GM21529 (cell line): ENCODE measurements at regions not wholly inside any gene's neighbourhood (a gene's known extent, or its start where the extent isn't known, plus 50 kb on each side); places are given as distances from the start of the nearest gene placed in this dataset.
"Not testable (repeated sequence)": the region's sequence is repeated elsewhere in the genome, so short reads cannot be mapped to it uniquely, and the experiment has no call there.

Experiments
- ATAC-seq: cut with Tn5 transposase; IDR thresholded peaks from one replicate; pipeline ENCODE4 v1.9.1; 2021; ENCODE audit not compliant: unreplicated experiment

DNA sequence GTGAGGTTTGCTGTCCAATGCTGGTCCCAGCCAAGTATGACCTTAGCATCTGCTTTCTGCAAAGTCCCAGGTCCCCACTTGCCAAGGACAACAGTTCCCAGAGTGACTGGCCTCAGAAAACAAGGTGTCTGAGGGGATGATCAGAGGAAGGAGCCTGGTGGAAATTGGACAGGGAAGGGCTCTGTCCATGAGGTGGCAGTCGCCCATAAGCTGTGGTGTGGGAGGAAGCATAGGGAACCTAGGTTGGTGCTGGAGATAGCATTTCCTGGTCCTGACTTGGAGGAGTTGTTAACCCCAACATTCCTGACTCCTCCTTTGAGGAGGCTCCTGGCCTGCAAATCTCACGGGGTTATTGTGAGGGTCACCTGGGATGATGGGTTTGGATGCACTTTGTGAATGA is 77.8 kb downstream of the LIMS4 start:
- ATAC-seq: not testable (repeated sequence)

DNA sequence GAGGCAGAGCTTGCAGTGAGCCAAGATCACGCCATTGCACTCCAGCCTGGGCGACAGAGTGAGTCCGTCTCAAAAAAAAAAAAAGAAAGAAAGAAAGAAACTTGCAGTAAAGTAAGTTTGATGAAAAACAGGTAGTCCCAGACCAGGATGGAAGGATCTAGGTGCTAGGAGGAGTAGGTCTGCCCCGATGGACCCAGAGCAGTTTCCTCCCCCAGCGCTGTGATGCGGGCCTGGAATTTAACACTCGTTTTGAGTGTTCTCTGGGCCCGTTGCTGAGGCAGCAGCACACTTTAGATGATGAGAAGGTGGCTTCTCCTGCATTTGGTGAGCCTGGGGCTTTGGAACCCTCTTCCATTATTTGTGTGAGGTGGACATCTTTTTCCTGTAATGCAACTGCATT is 80.2 kb downstream of the LIMS4 start:
- ATAC-seq: not testable (repeated sequence)

DNA sequence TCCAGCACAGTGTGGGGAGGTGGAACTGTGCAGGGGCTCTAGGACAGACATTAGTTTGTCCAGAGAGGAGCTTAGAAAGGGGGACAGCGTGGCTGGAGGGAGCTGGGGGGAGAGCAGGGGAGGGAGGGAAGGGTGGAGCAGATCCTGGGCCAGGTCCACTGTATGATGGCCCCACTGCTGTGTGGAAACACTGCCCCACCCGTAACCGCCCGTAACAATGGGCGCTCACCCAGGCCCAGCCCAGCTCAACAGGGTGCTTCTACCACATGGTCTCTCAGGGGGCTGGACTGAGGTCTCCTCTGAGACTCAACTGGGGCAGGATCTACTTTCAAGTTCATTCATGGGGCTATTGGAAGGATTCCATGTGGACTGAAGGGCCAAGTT is 81.6 kb downstream of the LIMS4 start:
- not testable (repeated sequence) for ATAC-seq

DNA sequence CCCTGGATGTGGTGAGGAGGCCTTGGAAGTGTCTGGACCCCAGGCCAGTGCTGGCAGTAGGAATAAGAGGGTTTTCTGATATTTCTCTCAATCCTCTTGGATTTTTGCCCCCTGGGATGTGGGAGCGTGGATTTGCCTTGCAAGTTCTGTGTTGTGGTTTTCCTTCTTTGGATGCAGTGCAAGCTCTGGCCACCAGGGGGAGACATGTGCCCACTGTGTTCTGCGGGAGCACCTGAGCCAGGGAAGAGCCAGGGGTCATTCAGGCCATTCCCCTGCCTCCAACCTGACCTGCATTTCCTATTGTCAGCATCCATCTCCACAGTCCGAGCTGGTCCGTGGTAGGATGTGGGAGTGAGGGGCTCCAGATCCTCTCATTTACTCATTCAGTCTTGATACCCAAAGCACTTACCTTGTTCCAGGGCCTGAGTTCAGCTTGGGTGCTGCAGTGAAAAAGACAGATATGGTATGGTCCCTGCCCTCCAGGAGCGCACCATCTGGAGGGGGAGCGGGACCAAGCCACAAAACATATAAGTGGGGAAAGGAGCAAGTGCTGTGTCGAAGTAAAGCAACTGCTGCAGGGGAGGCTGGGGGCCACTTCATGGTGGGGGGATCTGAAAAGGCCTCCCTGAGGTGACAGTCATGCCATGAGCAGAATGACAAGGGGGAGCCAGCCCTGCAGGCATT is 82.1 kb downstream of the LIMS4 start:
- peak; percentile 45 for ATAC-seq

DNA sequence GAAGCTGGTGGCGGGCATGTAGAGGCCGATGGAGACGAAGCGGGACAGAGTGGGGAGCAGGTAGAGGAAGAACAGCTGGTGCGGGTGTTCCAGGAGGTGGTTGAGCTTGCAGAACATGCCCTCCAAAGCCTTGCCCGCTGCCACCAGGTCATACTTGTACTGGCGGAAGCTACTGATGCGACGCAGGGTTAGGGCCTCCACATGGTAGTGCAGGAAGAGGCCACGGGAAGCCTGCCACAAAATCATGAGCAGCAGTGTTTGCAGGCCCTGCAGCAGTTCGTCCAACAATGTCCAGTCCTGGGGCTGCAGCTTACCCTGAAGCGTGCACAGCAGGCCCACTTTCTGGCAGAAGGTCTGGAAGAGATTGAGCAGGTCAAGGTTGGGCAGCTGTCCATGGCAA is 85.6 kb downstream of the LIMS4 start:
- ATAC-seq: not testable (repeated sequence)

DNA sequence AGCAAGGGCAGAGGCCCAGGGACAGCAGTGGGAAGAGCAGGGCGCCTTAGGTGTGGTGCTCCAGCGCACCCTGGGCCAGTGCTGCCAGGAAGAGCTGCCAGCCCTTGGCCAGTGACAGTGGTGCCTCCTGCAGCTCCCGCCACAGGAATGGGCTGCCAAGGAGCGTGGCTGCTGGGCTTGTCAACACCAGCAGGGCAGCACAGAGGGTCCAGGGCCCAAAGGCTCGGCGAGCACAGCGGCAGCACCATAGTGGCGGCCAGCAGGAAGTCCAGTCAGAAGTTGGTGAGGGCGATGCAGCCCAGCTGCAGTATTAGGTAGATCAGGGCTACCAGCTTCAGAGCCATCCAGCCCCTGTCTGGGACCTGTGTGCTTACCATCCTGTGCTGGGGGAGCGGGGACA is 86.1 kb downstream of the LIMS4 start:
- ATAC-seq: not testable (repeated sequence)

DNA sequence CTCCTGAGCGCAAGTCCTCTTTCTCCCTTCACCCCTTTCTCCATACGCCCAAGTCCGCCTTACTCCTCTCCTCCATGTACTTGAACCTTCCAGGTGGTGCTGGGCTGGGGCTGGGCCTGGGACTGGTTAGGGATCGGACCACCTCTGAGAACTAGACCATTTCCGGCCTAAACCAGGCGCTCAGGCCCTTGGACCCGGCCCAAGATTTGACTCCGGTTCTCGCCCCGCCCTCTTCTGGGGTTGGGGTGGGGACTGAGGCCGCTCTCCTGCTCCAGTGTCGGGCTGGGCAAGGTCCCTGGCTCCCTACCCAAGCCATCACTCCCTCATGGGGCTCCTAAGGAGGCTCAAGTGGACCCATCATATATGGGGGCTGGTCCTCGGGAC is 87.9 kb downstream of the LIMS4 start:
- not testable (repeated sequence) for ATAC-seq

DNA sequence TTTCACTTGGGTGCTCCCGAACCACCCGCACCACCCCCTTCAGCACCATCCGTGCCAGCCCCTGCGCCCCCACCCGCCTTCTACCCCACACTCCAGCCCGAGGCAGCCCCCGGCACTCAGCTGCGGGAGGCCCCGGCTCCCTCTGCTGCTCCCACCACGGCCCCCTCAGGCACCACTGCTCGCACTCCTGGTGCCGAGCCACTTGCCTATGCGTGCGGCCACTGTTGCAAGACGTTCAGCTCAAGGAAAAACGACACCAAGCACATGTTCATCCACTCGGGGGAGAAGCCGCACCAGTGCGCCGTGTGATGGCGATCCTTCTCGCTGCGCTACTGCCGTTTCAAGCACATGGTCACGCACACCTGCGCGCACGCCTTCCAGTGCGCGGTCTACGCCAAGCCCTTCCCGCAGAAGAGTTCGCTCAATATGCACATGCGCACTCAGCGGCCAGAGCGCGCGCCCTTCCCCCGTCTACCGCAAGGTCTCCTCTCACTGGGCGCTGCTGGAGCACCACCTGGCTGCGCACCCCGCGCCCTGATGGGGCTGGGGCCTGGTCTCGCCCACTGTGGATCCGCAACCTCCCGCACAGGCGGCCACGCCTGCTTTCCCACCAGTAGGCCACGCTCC is 88.4 kb downstream of the LIMS4 start:
- ATAC-seq: not testable (repeated sequence)

DNA sequence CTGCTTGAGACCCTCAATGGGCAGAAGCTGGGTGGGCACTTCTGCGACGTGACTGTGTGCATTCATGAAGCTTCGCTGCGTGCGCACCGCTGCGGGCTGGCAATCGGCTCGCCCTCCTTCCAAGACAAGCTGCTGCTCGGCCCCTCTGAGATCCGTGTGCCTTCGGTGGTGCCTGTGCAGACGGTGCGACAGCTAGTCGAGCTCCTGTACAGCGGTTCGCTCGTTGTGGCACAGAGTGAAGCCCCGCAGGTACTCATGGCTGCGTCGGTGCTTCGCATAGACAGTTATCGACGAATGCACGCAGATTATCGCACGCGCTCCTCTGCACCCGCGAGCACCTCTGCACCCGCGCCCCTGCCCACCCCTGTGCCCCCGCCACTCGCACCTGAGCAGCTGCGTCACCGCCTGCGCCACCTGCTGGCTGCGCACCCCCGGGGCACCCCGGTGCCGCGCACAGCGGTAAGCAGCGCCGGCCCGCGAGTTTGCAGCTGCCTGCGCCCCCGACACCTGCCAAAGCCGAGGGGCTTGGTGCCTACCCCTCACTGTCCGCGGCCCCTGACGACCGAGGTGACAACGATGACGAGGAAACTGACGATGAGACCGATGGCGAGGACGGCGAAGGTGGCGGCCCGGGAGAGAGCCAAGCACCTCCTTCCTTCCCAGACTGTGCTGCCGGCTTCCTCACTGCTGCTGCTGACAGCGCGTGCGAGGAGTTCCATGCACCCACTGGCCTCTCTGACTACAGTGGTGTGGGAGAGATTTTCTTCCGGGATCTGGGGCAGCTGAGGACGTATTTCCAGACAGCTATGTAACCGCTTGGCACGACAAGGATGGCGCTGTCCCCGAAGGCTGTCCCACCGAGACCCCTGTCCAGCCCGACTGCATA is 89.2 kb downstream of the LIMS4 start:
- peak; percentile 61 for ATAC-seq

DNA sequence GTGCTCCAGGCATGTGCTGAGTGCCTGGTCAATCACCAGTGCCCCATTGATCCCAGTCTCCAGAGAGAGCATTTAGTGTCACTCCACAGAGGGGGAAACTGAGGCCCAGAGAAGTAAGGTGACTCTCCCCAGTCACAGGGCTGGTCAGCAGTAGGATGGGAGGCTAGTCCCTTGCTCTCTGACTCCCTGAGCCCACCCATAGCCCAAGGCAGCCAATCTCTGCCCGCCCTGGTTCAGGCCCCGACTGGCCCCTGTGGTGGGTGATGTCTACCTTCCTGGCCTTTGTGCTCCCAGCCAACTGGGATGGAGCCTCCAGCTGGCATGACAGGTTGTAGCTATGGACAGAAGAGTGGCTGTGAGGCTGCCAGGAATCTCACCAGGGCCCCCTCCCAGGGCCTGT is 99.1 kb downstream of the LIMS4 start:
- not testable (repeated sequence) for ATAC-seq

DNA sequence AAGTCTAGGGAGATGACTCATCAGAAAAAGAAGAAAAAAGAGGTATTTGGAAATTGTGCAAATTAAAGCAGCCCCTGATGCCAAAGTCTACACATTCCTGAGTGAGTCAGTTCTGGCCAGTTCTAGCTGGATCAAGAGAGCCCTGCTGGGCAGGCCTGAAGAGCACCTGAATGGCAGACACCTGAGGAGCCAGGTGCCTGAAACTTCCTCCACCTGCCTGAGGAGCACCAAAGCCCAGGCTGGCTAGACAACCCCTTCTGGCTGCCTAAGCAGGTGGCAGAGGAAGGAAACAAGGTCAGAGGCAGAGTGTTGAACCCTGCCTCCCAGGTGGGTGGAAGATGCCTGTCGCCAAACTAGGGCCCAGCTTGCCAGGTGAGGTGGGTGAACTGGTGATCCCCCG is 101.0 kb downstream of the LIMS4 start:
- ATAC-seq: not testable (repeated sequence)

DNA sequence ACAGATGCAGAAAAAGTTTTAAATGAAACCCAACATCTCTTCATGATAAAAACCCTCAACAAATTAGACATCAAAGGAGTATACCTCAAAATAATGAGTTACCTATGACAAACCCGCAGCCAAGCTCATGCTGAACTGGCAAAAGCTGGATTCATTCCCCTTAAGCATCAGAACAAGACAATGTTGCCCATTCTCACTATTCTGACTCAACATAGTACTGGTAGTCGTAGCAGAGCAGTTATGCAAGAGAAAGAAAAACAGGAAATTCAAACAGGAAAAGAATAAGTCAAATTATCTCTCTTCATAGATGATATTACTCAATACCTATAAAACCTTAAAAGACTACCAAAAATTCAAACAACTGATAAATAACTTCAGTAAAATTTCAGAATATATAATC is 115.0 kb downstream of the LIMS4 start:
- ATAC-seq: not testable (repeated sequence)

DNA sequence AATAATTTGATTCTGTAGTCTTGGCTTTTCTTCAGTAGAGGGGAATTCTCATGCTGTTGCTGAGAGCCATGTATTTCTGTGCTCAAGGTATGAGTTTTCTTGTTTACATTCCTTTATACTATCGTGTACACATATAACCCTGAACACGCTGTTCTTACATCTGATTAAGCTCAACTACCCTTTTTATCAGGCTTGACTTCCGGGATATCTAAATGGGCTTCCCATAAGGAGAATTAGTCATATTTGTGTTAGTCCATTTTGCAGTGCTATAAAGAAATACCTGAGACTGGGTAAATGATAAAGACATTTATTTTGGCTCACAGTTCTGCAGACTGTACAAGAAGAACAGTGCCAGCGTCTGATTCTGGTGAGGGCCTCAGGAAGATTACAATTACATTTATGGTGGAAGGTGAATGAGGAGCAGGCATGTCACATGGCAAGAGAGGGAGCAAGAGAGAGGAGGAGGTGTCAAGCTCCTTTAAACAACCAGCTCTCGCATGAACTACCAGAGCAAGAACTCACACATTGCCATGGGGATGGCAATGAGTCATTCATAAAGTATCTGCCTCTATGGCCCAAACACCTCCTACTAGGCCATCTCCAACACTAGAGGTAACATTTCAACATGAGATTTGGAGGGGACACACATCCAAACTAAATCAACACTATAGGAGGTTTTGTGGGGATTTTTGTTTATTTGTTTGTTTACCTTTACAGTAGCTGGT is 118.2 kb downstream of the LIMS4 start:
- ATAC-seq: not testable (repeated sequence)

DNA sequence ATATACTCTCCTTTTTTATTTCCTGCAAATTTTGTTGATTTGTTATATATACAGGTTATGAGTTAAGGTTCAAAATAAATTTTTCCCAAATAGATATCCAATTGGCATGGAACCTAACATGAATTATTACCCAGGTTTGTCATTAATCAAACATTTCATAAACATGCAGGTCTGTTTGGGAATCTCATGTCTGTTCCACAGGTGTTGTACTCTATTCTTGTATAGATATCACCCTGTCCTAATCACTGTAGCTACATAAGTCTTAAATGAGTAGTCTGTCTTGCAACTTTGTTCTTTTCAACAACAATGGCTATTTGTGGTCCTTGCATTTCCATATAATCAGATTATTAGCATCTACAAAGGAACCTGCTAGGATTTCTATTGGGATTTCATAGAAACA is 121.9 kb downstream of the LIMS4 start:
- ATAC-seq: not testable (repeated sequence)

DNA sequence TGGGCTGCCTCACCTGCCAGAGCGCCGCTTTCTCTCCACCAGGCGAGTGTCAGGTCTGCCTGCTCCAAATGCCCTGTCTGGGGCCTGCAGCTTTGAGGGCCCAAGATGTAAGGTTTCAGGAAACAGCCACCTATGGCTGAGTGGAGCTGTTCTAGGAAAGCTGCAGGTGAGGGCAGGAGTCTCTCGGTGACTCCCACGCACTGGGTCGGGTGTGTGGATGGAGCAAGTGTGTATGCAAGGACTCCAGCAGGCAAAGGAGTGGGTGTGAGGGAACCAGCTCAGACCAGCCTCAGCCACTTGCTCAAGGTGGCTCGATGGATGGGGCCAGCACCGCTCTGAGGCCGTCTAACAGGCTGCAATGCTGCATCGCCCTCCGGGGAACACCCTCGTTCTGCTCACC is 123.7 kb downstream of the LIMS4 start:
- ATAC-seq: not testable (repeated sequence)

DNA sequence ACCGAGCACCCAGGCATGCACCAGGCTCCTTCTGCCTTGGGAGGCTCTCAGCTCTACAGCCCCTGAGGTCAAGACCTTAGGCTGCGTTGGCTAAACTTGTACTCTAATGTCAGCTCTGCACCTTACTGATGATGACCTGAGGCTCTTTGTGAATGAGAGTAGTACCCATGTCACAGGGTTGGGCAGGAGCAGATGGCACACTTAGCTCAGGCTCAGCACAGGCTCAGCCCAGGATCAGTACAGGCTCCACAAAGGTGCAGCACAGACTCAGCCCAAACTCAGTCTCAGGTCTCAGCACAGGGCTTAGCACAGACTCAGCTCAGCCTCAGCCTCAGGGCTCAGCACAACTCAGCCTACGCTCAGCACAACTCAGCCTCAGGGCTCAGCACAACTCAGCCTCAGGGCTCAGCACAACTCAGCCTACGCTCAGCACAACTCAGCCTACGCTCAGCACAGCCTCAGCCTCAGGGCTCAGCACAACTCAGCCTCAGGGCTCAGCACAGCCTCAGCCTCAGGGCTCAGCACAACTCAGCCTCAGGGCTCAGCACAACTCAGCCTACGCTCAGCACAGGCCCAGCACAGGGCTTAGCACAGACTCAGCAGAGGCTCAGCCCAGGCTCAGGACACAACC is 128.1 kb downstream of the LIMS4 start:
- not testable (repeated sequence) for ATAC-seq

DNA sequence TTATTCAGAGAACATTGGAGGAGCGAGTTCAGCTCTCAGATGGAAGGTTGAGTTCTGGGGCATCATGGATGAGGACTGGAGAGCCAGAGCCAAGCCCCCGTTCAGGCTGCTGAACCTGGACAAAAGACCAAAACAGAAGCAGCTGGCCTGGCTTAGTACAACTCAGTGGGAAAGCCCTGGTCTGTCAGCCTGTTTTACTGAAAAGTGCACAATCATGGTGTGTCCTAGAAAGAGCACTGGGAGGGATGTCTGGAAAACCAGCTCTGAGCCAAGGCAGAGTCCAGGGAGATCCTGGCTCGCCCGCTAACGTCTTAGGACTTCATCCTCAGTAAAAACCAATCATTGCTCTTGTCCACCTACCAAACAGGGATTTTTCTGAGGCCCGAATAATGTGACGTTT is 129.7 kb upstream of the MTLN start:
- ATAC-seq: not testable (repeated sequence)

DNA sequence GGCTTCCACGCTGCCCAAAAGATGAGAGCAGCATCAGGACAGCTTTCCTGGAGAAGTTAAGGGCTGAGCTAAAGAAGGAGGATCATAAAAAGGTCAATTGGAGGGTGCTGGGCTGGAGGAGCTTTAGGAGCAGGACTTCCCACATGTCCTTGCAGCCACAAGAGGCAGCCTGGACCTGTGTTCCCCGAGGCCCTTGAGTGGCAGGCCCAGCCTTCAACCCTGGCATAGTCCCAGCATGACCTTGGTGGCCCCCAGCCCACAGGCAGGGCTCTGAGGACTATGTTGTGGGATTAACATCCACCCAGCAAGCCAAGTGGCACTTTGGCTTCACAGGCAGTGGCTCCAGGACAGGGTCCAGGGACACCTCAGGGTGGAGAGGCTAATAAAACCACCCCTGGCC is 126.8 kb upstream of the MTLN start:
- ATAC-seq: not testable (repeated sequence)

DNA sequence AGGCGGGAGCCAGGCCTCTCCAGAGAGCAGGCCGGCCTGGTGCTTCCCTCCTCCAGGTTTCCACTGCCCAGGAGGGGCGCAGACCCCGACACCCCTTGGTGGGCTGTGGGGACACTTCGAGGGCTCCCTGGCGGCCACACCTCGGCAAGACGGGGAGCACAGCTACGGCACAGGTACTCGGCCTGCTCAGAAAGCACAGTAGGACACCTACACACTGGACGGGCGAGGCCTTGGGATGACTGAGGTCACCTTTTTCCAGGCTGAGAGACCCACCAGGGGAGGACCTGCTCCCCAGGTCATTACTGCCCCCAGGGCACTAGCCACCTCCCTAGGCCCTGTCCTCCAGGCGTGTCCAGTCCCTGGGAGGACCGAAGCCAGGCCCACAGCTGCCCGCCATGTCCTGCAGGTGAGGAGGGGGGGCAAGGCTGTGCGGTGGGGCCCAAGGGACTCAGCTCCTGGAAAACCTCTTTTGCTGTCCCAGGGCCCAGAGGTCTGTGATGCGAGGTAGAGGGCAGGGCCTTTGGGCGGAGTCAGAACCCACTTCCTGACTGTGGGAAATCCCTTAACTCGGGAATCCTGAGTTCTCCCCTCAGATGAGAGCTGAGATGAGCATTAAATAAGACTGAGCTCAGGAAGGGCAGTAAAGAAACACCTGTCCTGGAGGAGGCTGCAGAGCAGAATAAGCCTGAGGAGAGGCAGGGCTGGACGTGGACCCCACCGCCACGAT is 126.1 kb upstream of the MTLN start:
- ATAC-seq: not testable (repeated sequence)

DNA sequence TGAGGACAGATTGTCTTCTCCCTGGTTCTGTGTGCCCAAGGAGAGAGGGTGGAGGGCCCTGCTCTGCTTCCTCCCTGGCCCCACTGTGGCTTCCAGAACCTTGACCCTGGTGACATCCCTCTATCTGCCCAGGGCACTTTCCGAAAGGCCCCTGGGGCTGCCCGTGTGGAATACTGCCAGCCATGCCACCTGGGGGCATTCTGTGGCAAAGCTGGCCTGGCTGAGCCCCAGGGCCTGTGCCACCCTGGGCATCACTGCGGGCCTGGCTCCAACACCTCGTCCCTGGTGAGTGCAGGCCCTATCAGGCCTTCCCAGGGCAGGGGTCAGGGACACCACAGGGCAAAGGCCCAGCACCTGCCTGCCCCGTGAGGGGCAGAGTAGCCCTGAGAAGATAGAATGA is 123.7 kb upstream of the MTLN start:
- ATAC-seq: not testable (repeated sequence)
